Right atrium auricular region (tissue), 2 donors: ENCODE measurements at regions not wholly inside any gene's neighbourhood (a gene's known extent, or its start where the extent isn't known, plus 50 kb on each side); places are given as distances from the start of the nearest gene placed in this dataset.

Experiments used
- DNase-seq: peaks from one replicate; pipeline ENCODE4 v3.0.0-alpha.2; 2019; ENCODE audit warnings: low spot score
- H3K27ac ChIP-seq, 2 donors: fragments of 200-600 bp; sonication (generic); 1 replicate in 1 of 2; 2 replicates in 1 of 2; pipeline ENCODE4 v1.5.1; 2016 to 2019
- H3K27me3 ChIP-seq, 2 donors: fragments of 200-600 bp; sonication (generic); one replicate each; pipeline versions ENCODE4 v1.5.1 to v1.6.0; 2017 to 2019
- H3K36me3 ChIP-seq: fragments of 200-600 bp; sonication (generic); one replicate; pipeline ENCODE4 v1.5.1; 2016
- H3K4me1 ChIP-seq, 2 donors: fragments of 200-600 bp; sonication (generic); one replicate each; pipeline versions ENCODE4 v1.5.1 to v1.6.0; 2017 to 2019
- H3K4me3 ChIP-seq, 2 donors: fragments of 200-600 bp; sonication (generic); 1 replicate in 1 of 2; 2 replicates in 1 of 2; pipeline ENCODE4 v1.5.1; 2017 to 2019; ENCODE audit warnings: mild to moderate bottlenecking in 1 of 2, moderate library complexity in 1 of 2
- H3K9me3 ChIP-seq, 2 donors: fragments of 200-600 bp; sonication (generic); one replicate each; pipeline ENCODE4 v1.5.1; 2019
- CTCF ChIP-seq, 2 donors: fragments of 200-600 bp; sonication (generic); IDR thresholded peaks; one replicate each; pipeline ENCODE4 v1.5.1; 2019; ENCODE audit warnings: antibody characterized with exemption in 2 of 2

- no peaks in the 10 kb centered on the region for H3K27me3 ChIP-seq
- H3K27ac ChIP-seq: no peak overlapping the region
- DNase-seq: no peak
- H3K9me3 ChIP-seq: peaks cover 0 to under 1% of the 10 kb centered on the region in 2 donors
- H3K36me3 ChIP-seq: no peaks in the 10 kb centered on the region
- no peaks in the 10 kb centered on the region for H3K4me1 ChIP-seq
- no peak for TF ChIP-seq CTCF (IDR thresholded peaks at IDR 0.05)
- no peak overlapping the region for H3K4me3 ChIP-seq
These were observed 153.4 kb downstream of the FMR1NB start for GRCh38 chrX:148134578-148134977.

- Histone ChIP-seq H3K27me3 (no peaks in the 10 kb centered on the region), H3K36me3 (no peaks in the 10 kb centered on the region), H3K4me1 (no peaks in the 10 kb centered on the region), H3K4me3 (no peak overlapping the region), H3K9me3 (peaks cover 0 to 10% of the 10 kb centered on the region in 2 donors), H3K27ac (no peak overlapping the region)
- DNase-seq: no peak
- no peak for TF ChIP-seq CTCF (IDR thresholded peaks at IDR 0.05)
These were observed 154.6 kb downstream of the FMR1NB start for GRCh38 chrX:148135738-148136137.

GRCh38 chrX:148146121-148146520 lies 165.0 kb downstream of the FMR1NB start:
- no peaks in the 10 kb centered on the region for H3K36me3 ChIP-seq
- H3K9me3 ChIP-seq: no peaks in the 10 kb centered on the region
- TF ChIP-seq CTCF (IDR thresholded peaks at IDR 0.05): no peak
- no peaks in the 10 kb centered on the region for H3K27me3 ChIP-seq
- no peak overlapping the region for H3K4me3 ChIP-seq
- DNase-seq: no peak
- H3K27ac ChIP-seq: no peak overlapping the region
- H3K4me1 ChIP-seq: no peaks in the 10 kb centered on the region

GRCh38 chrX:148156986-148157385 lies 175.8 kb downstream of the FMR1NB start:
- no peak for DNase-seq
- no peaks in the 10 kb centered on the region for H3K36me3 ChIP-seq
- H3K27ac ChIP-seq: no peak overlapping the region
- no peaks in the 10 kb centered on the region for H3K27me3 ChIP-seq
- no peak overlapping the region for H3K4me3 ChIP-seq
- H3K4me1 ChIP-seq: no peaks in the 10 kb centered on the region
- no peaks in the 10 kb centered on the region for H3K9me3 ChIP-seq
- TF ChIP-seq CTCF (IDR thresholded peaks at IDR 0.05): no peak

GRCh38 chrX:148159796-148160195 lies 178.7 kb downstream of the FMR1NB start:
- Histone ChIP-seq H3K4me1 (no peaks in the 10 kb centered on the region), H3K27ac (no peak overlapping the region), H3K9me3 (no peaks in the 10 kb centered on the region), H3K27me3 (no peaks in the 10 kb centered on the region), H3K36me3 (no peaks in the 10 kb centered on the region), H3K4me3 (no peak overlapping the region)
- DNase-seq: no peak
- TF ChIP-seq CTCF (IDR thresholded peaks at IDR 0.05): no peak

GRCh38 chrX:148161701-148162100 lies 180.6 kb downstream of the FMR1NB start:
- Histone ChIP-seq H3K27ac (no peak overlapping the region), H3K27me3 (no peaks in the 10 kb centered on the region), H3K4me1 (no peaks in the 10 kb centered on the region), H3K36me3 (no peaks in the 10 kb centered on the region), H3K4me3 (no peak overlapping the region), H3K9me3 (no peaks in the 10 kb centered on the region)
- DNase-seq: no peak
- TF ChIP-seq CTCF (IDR thresholded peaks at IDR 0.05): no peak
